Esophagus muscularis mucosa (tissue), 3 donors: ENCODE measurements at regions not wholly inside any gene's neighbourhood (a gene's known extent, or its start where the extent isn't known, plus 50 kb on each side); places are given as distances from the start of the nearest gene placed in this dataset.

Source experiments
- POLR2A ChIP-seq: fragments of 450-650 bp; IDR thresholded peaks from one replicate; pipeline ENCODE4 v1.6.1; 2017; ENCODE audit warnings: antibody characterized with exemption, moderate library complexity, mild to moderate bottlenecking, low read depth
- POLR2AphosphoS5 ChIP-seq, 2 donors: sonication (generic); formaldehyde crosslinking; IDR thresholded peaks; one replicate each; pipeline ENCODE4 v1.6.1; 2017; ENCODE audit warnings: antibody characterized with exemption in 2 of 2
- TF ChIP-seq, protein P1 (sequence below), 3 experiments: fragments of 200-600 bp in 2 of 3; fragments of 450-650 bp in 1 of 3; sonication (generic) in 2 of 3; IDR thresholded peaks; one replicate each; pipeline ENCODE4 v1.5.1; 2017 to 2019; ENCODE audit warnings: antibody characterized with exemption in 3 of 3, mild to moderate bottlenecking in 2 of 3, moderate library complexity in 1 of 3

- TF ChIP-seq, protein P1, sequence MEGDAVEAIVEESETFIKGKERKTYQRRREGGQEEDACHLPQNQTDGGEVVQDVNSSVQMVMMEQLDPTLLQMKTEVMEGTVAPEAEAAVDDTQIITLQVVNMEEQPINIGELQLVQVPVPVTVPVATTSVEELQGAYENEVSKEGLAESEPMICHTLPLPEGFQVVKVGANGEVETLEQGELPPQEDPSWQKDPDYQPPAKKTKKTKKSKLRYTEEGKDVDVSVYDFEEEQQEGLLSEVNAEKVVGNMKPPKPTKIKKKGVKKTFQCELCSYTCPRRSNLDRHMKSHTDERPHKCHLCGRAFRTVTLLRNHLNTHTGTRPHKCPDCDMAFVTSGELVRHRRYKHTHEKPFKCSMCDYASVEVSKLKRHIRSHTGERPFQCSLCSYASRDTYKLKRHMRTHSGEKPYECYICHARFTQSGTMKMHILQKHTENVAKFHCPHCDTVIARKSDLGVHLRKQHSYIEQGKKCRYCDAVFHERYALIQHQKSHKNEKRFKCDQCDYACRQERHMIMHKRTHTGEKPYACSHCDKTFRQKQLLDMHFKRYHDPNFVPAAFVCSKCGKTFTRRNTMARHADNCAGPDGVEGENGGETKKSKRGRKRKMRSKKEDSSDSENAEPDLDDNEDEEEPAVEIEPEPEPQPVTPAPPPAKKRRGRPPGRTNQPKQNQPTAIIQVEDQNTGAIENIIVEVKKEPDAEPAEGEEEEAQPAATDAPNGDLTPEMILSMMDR (IDR thresholded peaks at IDR 0.05), result no peak
- TF ChIP-seq POLR2A (no peak), POLR2AphosphoS5 (IDR thresholded peaks at IDR 0.05) (no peak)
Observed at GRCh38 chr11:22065472-22065871, 127.4 kb upstream of the ANO5 start.
